ENCODE measurements at regions not wholly inside any gene's neighbourhood (a gene's known extent, or its start where the extent isn't known, plus 50 kb on each side); places are given as distances from the start of the nearest gene placed in this dataset.
A peak's percentile ranks its signal among the peaks of the same experiment; 100 is the strongest.
"Not testable (repeated sequence)": the region's sequence is repeated elsewhere in the genome, so short reads cannot be mapped to it uniquely, and the experiment has no call there.

GRCh38 chr1:103469801-103470200, 55.7 kb upstream of the RNPC3 start:
- no peak for DNase-seq (ENCODE audit: low read depth in 4 of 4, low spot score in 2 of 4)

DNA sequence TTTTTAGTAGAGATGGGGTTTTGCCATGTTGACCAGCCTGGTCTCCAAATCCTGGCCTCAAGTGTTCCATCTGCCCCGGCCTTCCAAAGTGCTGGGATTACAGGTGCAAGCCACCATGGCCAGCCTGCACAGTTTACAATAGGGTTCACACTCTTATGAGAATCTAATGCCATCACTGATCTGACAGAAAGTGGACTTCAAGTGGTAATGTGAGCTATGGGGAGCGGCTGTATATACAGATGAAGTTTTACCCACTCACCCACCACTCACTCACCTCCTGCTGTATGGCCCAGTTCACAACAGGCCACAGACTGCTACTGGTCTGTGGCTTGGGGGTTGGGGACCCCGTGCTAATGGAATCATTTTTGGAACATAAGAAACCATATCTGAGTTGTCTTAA, 58.4 kb upstream of the RNPC3 start:
- no peak for DNase-seq (ENCODE audit: low read depth in 4 of 4, low spot score in 2 of 4)

GRCh38 chr1:103461161-103462105, 64.1 kb upstream of the RNPC3 start:
- peak in 1 of 4 donors; percentile 4 for DNase-seq (ENCODE audit: low read depth in 4 of 4, low spot score in 2 of 4)

- no peak for DNase-seq (ENCODE audit: low read depth in 4 of 4, low spot score in 2 of 4)
These were observed 65.0 kb upstream of the RNPC3 start for GRCh38 chr1:103460511-103460910.

- DNase-seq (ENCODE audit: low read depth in 4 of 4, low spot score in 2 of 4) = no peak
These were observed 66.2 kb upstream of the RNPC3 start for GRCh38 chr1:103459346-103459745.

DNA sequence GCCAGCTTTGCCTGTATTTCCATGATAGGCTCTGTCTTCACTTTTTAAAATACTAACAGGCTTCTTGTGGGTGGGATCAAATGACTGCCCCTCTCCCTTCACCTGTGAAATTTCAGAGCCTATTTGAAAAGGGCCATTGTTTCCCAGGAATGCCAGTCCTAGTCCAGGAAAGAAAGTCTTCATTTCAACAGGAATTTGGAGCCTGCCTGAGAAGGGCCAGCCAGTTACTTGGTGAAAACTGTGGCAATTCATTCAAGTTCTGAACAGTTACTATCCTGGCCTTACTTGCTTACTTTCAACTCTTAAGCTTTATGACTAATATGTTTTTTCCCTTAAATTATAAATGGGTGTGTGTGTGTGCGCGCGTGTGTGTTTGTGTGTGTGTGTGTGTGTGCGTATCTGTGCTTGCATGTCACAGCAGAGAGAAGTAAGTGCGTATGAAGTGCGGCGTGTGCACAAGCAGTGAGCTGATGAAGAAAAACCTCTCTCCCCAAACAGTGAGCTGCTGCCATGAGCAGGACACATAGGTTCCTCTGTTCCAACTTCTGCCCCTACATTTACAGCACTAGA, 67.5 kb upstream of the RNPC3 start:
- DNase-seq (ENCODE audit: low read depth in 4 of 4, low spot score in 2 of 4) = peak in 3 of 4 donors; percentile 8 to 27 (median 13)

DNA sequence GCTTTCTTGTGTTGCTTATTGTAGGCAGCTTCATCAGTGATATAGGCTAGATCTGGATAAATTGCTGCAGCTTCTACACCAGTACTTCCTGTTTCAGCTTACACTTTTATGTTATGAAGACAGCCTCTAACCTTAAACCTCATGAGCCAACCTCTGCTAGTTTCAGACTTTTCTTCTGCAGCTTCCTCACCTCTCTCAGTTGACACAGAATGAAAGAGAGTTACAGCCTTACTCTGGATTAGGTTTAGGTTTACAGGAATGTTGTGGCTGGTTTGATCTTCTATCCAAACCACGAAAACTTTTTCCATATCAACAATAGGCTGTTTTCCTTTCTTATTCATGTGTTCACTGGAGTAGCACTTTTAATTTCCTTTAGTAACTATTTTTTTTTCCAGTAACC, 76.9 kb upstream of the RNPC3 start:
- DNase-seq (ENCODE audit: low read depth in 4 of 4, low spot score in 2 of 4) = no peak

- DNase-seq (ENCODE audit: low read depth in 4 of 4, low spot score in 2 of 4) = no peak
These were observed 78.0 kb upstream of the RNPC3 start for GRCh38 chr1:103447471-103447870.

GRCh38 chr1:103441342-103441741, 84.2 kb upstream of the RNPC3 start:
- DNase-seq (ENCODE audit: low read depth in 4 of 4, low spot score in 2 of 4) = no peak

DNA sequence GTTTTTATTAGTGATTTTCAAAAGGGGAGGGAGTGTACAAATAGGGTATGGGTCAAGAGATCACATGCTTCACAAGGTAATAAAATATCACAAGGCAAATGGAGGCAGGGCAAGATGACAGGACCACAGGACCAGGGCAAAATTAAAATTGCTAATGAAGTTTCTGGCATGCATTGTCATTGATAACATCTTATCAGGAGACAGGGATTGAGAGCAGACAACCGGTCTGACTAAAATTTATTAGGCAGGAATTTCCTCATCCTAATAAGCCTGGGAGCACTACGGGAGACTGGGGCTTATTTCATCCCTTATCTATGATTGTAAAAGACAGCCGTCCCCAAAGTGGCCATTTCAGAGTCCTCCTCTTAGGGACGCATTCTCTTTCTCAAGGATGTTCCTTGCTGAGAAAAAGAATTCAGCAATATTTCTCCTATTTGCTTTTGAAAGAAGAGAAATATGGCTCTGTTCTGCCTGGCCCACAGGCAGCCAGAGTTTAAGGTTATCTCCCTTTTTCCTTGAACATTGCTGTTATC, 88.9 kb upstream of the RNPC3 start:
- DNase-seq (ENCODE audit: low read depth in 4 of 4, low spot score in 2 of 4) = not testable (repeated sequence)

DNA sequence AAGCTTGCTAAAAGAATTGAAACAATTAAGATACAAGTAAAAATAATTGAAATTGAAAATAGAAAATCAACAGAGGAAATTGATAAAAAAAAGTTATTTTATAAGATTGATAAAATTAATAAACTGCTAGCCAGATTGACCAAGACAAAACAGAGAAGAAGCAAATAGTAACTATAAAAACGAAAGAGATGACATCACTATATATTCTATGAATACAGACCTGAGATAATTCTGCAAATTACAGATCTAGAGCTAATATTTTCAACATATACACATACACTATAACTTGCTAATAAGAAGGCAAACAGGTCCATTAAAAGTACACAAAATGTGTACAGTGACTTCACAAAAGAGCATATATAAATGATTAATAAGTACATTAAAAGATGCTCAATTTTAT, 90.1 kb upstream of the RNPC3 start:
- DNase-seq (ENCODE audit: low read depth in 4 of 4, low spot score in 2 of 4) = no peak

GRCh38 chr1:103424650-103425049, 100.8 kb upstream of the RNPC3 start:
- no peak for DNase-seq (ENCODE audit: low read depth in 4 of 4, low spot score in 2 of 4)

DNA sequence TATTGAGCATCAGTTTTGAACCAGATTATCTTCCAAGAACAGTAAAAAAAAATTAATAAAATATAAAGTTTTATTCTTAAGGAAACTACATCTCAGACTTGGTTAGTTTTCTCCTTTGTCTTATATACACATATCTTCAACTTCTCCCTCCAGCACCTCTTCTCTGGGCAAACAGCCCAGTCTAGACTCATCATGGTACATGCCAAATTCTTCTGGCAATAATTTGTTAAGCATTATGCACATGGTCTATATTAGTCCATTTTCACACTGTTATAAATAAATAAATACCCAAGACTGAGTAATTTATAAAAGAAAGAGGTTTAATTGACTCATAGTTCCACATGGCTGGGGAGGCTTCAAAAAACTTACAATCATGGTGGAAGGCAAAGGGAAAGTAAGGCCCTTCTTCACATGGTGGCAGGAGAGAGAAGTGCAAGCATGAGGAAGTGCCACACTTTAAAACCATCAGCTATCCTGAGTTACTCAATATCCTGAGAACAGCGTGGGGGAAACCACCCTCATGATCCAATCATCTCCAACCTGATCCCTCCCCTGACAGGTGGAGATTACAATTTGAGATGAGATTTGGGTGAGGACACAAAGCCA, 108.7 kb upstream of the RNPC3 start:
- DNase-seq (ENCODE audit: low read depth in 4 of 4, low spot score in 2 of 4) = no peak

GRCh38 chr1:103387898-103388297, 137.6 kb upstream of the RNPC3 start:
- DNase-seq (ENCODE audit: low read depth in 4 of 4, low spot score in 2 of 4) = no peak

GRCh38 chr1:103373991-103374390, 151.5 kb upstream of the RNPC3 start:
- DNase-seq (ENCODE audit: low read depth in 4 of 4, low spot score in 2 of 4) = no peak

DNA sequence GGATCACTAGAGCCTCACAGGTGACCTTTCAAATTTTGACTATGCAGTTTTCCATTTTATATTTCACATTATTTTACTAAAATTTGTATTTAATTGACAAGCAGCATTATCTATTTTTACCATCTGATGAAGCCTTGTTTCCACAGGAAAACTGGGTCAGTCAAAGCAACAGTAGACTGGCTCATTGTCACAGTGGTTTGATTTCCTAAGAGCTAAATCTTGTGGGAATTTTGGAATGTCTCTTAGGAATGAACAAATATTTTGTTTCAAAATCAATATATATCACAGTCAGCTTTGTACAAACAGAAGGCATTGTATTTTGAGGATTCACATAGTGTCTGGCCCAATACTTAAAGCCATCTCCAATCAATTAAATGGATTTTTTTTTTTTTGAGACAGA, 152.6 kb upstream of the RNPC3 start:
- DNase-seq (ENCODE audit: low read depth in 4 of 4, low spot score in 2 of 4) = no peak

DNA sequence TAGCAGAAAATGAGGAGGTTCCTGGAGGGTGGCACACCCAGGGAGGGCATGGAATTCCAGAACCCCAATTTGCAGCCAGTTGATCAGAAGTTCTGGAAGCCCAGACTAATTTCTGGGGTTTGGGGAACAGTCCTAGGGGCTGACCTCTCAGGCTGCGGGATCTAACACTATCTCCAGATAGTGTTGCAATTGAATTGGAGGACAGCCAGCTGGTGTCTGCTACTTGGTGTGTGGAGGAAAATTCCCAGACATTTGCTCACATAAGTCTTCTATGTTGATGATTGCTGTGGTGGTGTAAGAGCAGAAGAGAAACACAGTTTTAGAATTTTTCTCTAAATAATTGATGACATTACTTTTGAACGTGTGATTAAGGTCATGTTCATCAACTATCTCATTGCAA, 154.3 kb upstream of the RNPC3 start:
- no peak for DNase-seq (ENCODE audit: low read depth in 4 of 4, low spot score in 2 of 4)

DNA sequence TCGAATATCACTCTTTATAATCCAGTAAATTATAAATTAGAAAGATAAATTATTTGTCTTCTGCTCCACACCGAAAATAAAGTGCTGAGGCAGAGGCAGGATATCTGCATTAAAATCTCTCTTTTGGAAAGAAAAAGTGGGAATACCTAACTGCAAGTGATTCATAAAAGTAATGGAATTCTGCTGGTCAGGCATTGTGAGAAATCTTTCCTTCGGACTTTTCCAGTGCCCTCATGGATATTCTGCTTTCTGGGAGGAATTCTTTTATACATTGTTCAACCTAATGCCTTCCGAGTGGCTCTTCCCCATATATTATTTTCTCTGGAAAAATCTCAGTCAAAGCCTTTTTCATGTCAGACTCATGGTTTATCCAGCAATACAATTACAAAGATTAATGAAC, 158.3 kb upstream of the RNPC3 start:
- DNase-seq (ENCODE audit: low read depth in 4 of 4, low spot score in 2 of 4) = no peak

DNA sequence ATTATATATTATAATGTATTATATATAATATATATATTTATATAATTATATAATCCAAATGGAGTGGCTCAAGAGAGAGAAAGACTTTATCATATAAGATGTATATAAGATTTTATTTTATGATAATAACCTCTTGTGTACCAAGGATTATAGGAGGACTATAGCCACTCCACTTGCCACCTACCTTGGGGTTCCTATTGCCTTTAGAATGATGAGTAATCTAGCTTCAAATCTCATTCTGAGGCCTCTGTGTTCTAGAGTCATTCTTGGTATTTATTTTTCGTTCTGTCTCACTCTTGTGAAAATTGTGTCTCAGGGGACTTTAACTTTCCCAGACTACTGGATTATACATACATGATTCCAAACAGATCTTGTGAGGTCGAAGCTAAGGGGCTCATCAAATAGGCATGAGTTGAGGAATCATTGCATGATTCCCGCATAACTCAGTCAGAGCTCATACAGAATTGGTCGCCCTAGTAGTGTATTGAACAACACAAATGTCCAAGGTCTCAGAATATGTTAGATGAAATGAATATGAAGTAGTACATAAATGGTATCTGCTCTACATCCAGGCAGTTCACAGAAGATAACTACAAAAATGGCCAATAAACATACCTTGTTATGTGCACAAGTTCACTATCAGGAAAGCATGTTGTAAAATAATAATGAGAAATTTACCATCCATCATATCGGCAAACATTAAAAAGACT, 159.5 kb upstream of the RNPC3 start:
- no peak for DNase-seq (ENCODE audit: low read depth in 4 of 4, low spot score in 2 of 4)

GRCh38 chr1:103363008-103363365, 162.5 kb upstream of the RNPC3 start:
- DNase-seq (ENCODE audit: low read depth in 4 of 4, low spot score in 2 of 4) = no peak
